Fibroblast of villous mesenchyme (primary cell): ENCODE measurements at regions not wholly inside any gene's neighbourhood (a gene's known extent, or its start where the extent isn't known, plus 50 kb on each side); places are given as distances from the start of the nearest gene placed in this dataset.

Experiments used
- DNase-seq: peaks from one replicate; pipeline ENCODE4 v3.0.0-alpha.2; 2010; ENCODE audit warnings: low read depth
- H3K4me3 ChIP-seq: 2 replicates; pipeline ENCODE4 v1.5.1; 2011; ENCODE audit warnings: low read depth, mild to moderate bottlenecking, low read length
- CTCF ChIP-seq: IDR thresholded peaks from 2 replicates; pipeline ENCODE4 v1.5.1; 2012; ENCODE audit warnings: low read depth, mild to moderate bottlenecking, low read length; ENCODE audit not compliant: insufficient read depth

GRCh38 chr4:4693755-4694295, 152.0 kb upstream of the STX18 start:
- no peak overlapping the region for H3K4me3 ChIP-seq
- no peak for TF ChIP-seq CTCF
- DNase-seq = no peak

- TF ChIP-seq CTCF = no peak
- H3K4me3 ChIP-seq = no peak overlapping the region
- no peak for DNase-seq
These were observed 151.4 kb upstream of the STX18 start for GRCh38 chr4:4693258-4693657.

GRCh38 chr4:4690854-4691253, 149.0 kb upstream of the STX18 start:
- DNase-seq = no peak
- no peak for TF ChIP-seq CTCF
- no peak overlapping the region for H3K4me3 ChIP-seq

GRCh38 chr4:4689694-4690440, 148.0 kb upstream of the STX18 start:
- no peak for DNase-seq
- no peak for TF ChIP-seq CTCF
- no peak overlapping the region for H3K4me3 ChIP-seq

- TF ChIP-seq CTCF = no peak
- H3K4me3 ChIP-seq = no peak overlapping the region
- no peak for DNase-seq
These were observed 146.3 kb upstream of the STX18 start for GRCh38 chr4:4687935-4688727.

- DNase-seq = no peak
- TF ChIP-seq CTCF = no peak
- H3K4me3 ChIP-seq = no peak overlapping the region
These were observed 145.3 kb upstream of the STX18 start for GRCh38 chr4:4687100-4687499.
